ENCODE measurements at regions not wholly inside any gene's neighbourhood (a gene's known extent, or its start where the extent isn't known, plus 50 kb on each side); places are given as distances from the start of the nearest gene placed in this dataset.
"Not testable (repeated sequence)": the region's sequence is repeated elsewhere in the genome, so short reads cannot be mapped to it uniquely, and the experiment has no call there.

- DNase-seq: no peak
Measured at GRCh38 chr6:14388371-14388770, 270.8 kb downstream of the CD83 start.

GRCh38 chr6:14389776-14390175, 272.2 kb downstream of the CD83 start:
- not testable (repeated sequence) for DNase-seq

GRCh38 chr6:14390805-14391204, 273.2 kb downstream of the CD83 start:
- no peak for DNase-seq

- DNase-seq: no peak
Measured at GRCh38 chr6:14393910-14394309, 276.3 kb downstream of the CD83 start.

- no peak for DNase-seq
Measured at GRCh38 chr6:14396392-14396791, 278.8 kb downstream of the CD83 start.

GRCh38 chr6:14396826-14397517, 279.4 kb downstream of the CD83 start:
- no peak for DNase-seq

- DNase-seq: no peak
Measured at GRCh38 chr6:14397518-14397901, 279.9 kb downstream of the CD83 start.

GRCh38 chr6:14398953-14399352, 281.4 kb downstream of the CD83 start:
- DNase-seq: no peak

GRCh38 chr6:14399635-14400034, 282.1 kb downstream of the CD83 start:
- DNase-seq: no peak

- no peak for DNase-seq
Measured at GRCh38 chr6:14401246-14401645, 283.7 kb downstream of the CD83 start.

- DNase-seq: no peak
Measured at GRCh38 chr6:14406614-14407331, 289.2 kb downstream of the CD83 start.

GRCh38 chr6:14408446-14408845, 290.9 kb downstream of the CD83 start:
- DNase-seq: no peak

- no peak for DNase-seq
Measured at GRCh38 chr6:14412026-14412425, 294.5 kb downstream of the CD83 start.

GRCh38 chr6:14415452-14415851, 297.9 kb downstream of the CD83 start:
- no peak for DNase-seq

- DNase-seq: no peak
Measured at GRCh38 chr6:14417377-14417776, 299.8 kb downstream of the CD83 start.

- not testable (repeated sequence) for DNase-seq
Measured at GRCh38 chr6:14419224-14419623, 301.7 kb downstream of the CD83 start.

GRCh38 chr6:14422061-14422460, 304.5 kb downstream of the CD83 start:
- DNase-seq: no peak

GRCh38 chr6:14422917-14423316, 305.3 kb downstream of the CD83 start:
- DNase-seq: no peak

GRCh38 chr6:14423330-14423729, 305.8 kb downstream of the CD83 start:
- no peak for DNase-seq

GRCh38 chr6:14423955-14424354, 306.4 kb downstream of the CD83 start:
- no peak for DNase-seq

GRCh38 chr6:14425805-14426204, 308.2 kb downstream of the CD83 start:
- DNase-seq: no peak

GRCh38 chr6:14426281-14426680, 308.7 kb downstream of the CD83 start:
- DNase-seq: no peak

GRCh38 chr6:14428269-14428668, 310.7 kb downstream of the CD83 start:
- DNase-seq: no peak

All from amygdala (tissue), 56 donors.